ENCODE measurements at regions not wholly inside any gene's neighbourhood (a gene's known extent, or its start where the extent isn't known, plus 50 kb on each side); places are given as distances from the start of the nearest gene placed in this dataset.

GRCh38 chr13:22594041-22594440, 586.7 kb upstream of the SGCG start:
- Mint-ChIP-seq H3K4me3 (no peak overlapping the region), H3K27ac (no peak overlapping the region), H3K27me3 (peaks cover 4% of the 10 kb centered on the region), H3K9me3 (no peaks in the 10 kb centered on the region), H3K36me3 (no peaks in the 10 kb centered on the region), H3K4me1 (ENCODE audit: low read depth) (no peaks in the 10 kb centered on the region)
- ChIA-PET CTCF (no interaction called here), POLR2A (no interaction called here)
- DNase-seq = no peak
- intact Hi-C loops (cut with micrococcal nuclease) = no loop called here

GRCh38 chr13:22596171-22596863, 584.5 kb upstream of the SGCG start:
- intact Hi-C loops (cut with micrococcal nuclease) = no loop called here
- ChIA-PET POLR2A (no interaction called here), CTCF (no interaction called here)
- Mint-ChIP-seq H3K4me1 (ENCODE audit: low read depth) (no peaks in the 10 kb centered on the region), H3K27me3 (peaks cover 4% of the 10 kb centered on the region), H3K36me3 (no peaks in the 10 kb centered on the region), H3K4me3 (no peak overlapping the region), H3K27ac (no peak overlapping the region), H3K9me3 (no peaks in the 10 kb centered on the region)
- no peak for DNase-seq

DNA sequence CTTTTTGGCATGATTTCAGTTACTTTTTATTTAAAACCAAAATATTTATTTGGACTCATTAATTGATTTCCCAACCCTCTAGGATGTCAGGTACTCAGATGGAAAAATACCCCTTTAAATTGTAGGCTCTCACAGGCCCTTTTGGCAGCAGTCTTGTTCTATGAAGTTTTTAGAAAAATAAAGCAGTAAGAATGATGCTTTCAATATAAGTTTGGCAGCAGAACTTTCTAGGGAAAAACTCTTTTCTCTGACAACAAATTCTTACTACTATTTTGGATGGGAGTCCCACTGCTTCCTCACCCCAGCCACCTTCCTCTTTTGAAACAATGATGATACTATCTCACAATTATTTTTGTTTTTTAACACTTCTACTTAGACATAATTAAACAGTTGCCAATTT, 581.6 kb upstream of the SGCG start:
- no peaks in the 10 kb centered on the region for H3K36me3 Mint-ChIP-seq
- H3K27me3 Mint-ChIP-seq = peaks cover 4% of the 10 kb centered on the region
- CTCF ChIA-PET = no interaction called here
- no peaks in the 10 kb centered on the region for H3K9me3 Mint-ChIP-seq
- H3K4me1 Mint-ChIP-seq (ENCODE audit: low read depth) = no peaks in the 10 kb centered on the region
- no peak for DNase-seq
- H3K27ac Mint-ChIP-seq = no peak overlapping the region
- intact Hi-C loops (cut with micrococcal nuclease) = no loop called here
- no peak overlapping the region for H3K4me3 Mint-ChIP-seq
- POLR2A ChIA-PET = no interaction called here

GRCh38 chr13:22618002-22618401, 562.8 kb upstream of the SGCG start:
- H3K27me3 Mint-ChIP-seq = no peaks in the 10 kb centered on the region
- ChIA-PET CTCF (no interaction called here), POLR2A (no interaction called here)
- peaks cover 4% of the 10 kb centered on the region for H3K9me3 Mint-ChIP-seq
- no peak overlapping the region for H3K27ac Mint-ChIP-seq
- H3K36me3 Mint-ChIP-seq = no peaks in the 10 kb centered on the region
- no peak overlapping the region for H3K4me3 Mint-ChIP-seq
- intact Hi-C loops (cut with micrococcal nuclease) = no loop called here
- H3K4me1 Mint-ChIP-seq (ENCODE audit: low read depth) = no peaks in the 10 kb centered on the region
- DNase-seq = no peak

- ChIA-PET POLR2A (no interaction called here), CTCF (no interaction called here)
- H3K27ac Mint-ChIP-seq = no peak overlapping the region
- H3K27me3 Mint-ChIP-seq = no peaks in the 10 kb centered on the region
- no peaks in the 10 kb centered on the region for H3K9me3 Mint-ChIP-seq
- intact Hi-C loops (cut with micrococcal nuclease) = no loop called here
- H3K4me3 Mint-ChIP-seq = no peak overlapping the region
- H3K36me3 Mint-ChIP-seq = no peaks in the 10 kb centered on the region
- no peak for DNase-seq
- no peaks in the 10 kb centered on the region for H3K4me1 Mint-ChIP-seq (ENCODE audit: low read depth)
Observed at GRCh38 chr13:22625691-22626090, 555.1 kb upstream of the SGCG start.

- no peak overlapping the region for H3K4me3 Mint-ChIP-seq
- CTCF ChIA-PET = no interaction called here
- peaks cover 2% of the 10 kb centered on the region for H3K27me3 Mint-ChIP-seq
- no peaks in the 10 kb centered on the region for H3K4me1 Mint-ChIP-seq (ENCODE audit: low read depth)
- intact Hi-C loops (cut with micrococcal nuclease) = no loop called here
- POLR2A ChIA-PET = no interaction called here
- H3K27ac Mint-ChIP-seq = no peak overlapping the region
- H3K36me3 Mint-ChIP-seq = no peaks in the 10 kb centered on the region
- peaks cover 19% of the 10 kb centered on the region for H3K9me3 Mint-ChIP-seq
- no peak for DNase-seq
Observed at GRCh38 chr13:22629374-22629773, 551.4 kb upstream of the SGCG start.

DNA sequence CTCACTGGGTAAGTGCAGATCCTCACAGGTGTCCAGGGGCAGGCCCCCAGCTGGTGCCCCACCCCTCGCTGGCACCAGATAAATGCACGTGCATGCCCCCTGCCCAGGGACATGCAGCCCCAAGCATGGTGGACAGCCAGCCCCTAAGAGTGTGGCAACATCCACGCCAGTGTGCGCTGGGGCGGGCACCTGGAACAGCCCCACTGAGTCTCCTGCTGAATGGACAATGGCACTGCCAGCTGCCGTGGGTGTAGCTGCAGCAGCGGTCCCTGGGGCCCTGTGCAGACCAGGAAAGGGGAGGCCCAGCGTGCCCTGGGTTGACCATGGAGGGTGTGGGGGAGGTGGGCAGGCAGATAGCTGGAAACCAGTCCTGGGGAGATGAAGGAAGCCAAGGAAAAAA, 538.7 kb upstream of the SGCG start:
- CTCF ChIA-PET = no interaction called here

GRCh38 chr13:22644941-22645340, 535.8 kb upstream of the SGCG start:
- intact Hi-C loops (cut with micrococcal nuclease) = no loop called here
- no peak for DNase-seq
- Mint-ChIP-seq H3K27ac (no peak overlapping the region), H3K4me3 (no peak overlapping the region), H3K9me3 (no peaks in the 10 kb centered on the region), H3K4me1 (ENCODE audit: low read depth) (no peaks in the 10 kb centered on the region), H3K27me3 (no peaks in the 10 kb centered on the region), H3K36me3 (no peaks in the 10 kb centered on the region)
- ChIA-PET POLR2A (no interaction called here), CTCF (no interaction called here)

More for the DNA sequence above, 538.7 kb upstream of the SGCG start:
- DNase-seq = no peak
- H3K27ac Mint-ChIP-seq = no peak overlapping the region
- H3K27me3 Mint-ChIP-seq = peaks cover 2% of the 10 kb centered on the region
- no peaks in the 10 kb centered on the region for H3K4me1 Mint-ChIP-seq (ENCODE audit: low read depth)
- H3K36me3 Mint-ChIP-seq = no peaks in the 10 kb centered on the region
- intact Hi-C loops (cut with micrococcal nuclease) = no loop called here
- no peaks in the 10 kb centered on the region for H3K9me3 Mint-ChIP-seq
- H3K4me3 Mint-ChIP-seq = no peak overlapping the region
- POLR2A ChIA-PET = no interaction called here

- no peaks in the 10 kb centered on the region for H3K36me3 Mint-ChIP-seq
- H3K27me3 Mint-ChIP-seq = no peaks in the 10 kb centered on the region
- intact Hi-C loops (cut with micrococcal nuclease) = no loop called here
- H3K4me1 Mint-ChIP-seq (ENCODE audit: low read depth) = no peaks in the 10 kb centered on the region
- H3K27ac Mint-ChIP-seq = no peak overlapping the region
- no peak for DNase-seq
- CTCF ChIA-PET = no interaction called here
- POLR2A ChIA-PET = no interaction called here
- no peaks in the 10 kb centered on the region for H3K9me3 Mint-ChIP-seq
- H3K4me3 Mint-ChIP-seq = no peak overlapping the region
Observed at GRCh38 chr13:22647156-22647850, 533.5 kb upstream of the SGCG start.

DNA sequence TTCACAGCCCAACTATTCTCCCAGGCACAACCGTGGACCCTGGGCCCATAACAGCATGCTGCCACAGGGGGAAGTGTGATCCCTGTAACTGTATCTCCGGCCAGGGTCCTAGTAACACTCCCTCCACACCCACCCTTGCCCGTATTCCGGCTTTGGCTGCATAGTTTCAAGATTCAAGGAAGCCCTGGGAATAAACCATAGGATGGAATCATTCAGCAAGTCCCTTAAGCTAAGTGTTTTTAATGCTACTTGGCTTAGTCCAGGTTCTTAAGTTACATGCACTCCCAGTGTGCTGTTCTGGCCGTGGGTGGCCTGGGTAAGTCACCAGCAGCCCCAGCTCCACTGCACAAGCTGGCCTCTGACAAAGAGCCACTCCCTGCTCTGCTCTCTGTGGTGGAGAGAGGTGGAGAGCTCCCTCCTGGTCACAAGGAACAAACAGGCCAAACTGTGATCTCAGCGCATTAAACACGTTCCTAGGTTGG, 532.4 kb upstream of the SGCG start:
- H3K27me3 Mint-ChIP-seq = no peaks in the 10 kb centered on the region
- ChIA-PET CTCF (no interaction called here), POLR2A (no interaction called here)
- no peaks in the 10 kb centered on the region for H3K4me1 Mint-ChIP-seq (ENCODE audit: low read depth)
- DNase-seq = no peak
- H3K4me3 Mint-ChIP-seq = no peak overlapping the region
- H3K27ac Mint-ChIP-seq = no peak overlapping the region
- intact Hi-C loops (cut with micrococcal nuclease) = no loop called here
- H3K9me3 Mint-ChIP-seq = no peaks in the 10 kb centered on the region
- H3K36me3 Mint-ChIP-seq = no peaks in the 10 kb centered on the region

DNA sequence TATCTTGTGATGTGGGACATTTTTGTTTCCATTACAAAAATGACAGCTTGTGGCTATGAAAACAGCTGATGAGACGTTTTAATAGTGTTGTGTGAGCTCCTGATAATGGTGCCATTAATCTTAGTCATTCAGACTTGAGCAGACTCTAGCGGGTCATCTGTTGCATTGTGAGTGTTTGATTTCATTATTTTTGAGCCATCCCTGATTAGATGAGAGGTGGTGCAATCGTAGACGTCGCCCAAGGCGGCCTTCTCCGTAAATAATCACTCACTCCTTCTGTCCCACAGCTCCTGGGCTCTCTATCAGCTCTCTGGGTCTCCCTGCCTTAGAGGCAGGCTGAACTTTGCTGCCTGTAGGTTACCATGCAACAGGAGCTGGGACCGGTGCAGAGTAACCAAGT, 528.0 kb upstream of the SGCG start:
- POLR2A ChIA-PET = no interaction called here
- CTCF ChIA-PET = no interaction called here
- H3K9me3 Mint-ChIP-seq = no peaks in the 10 kb centered on the region
- no peak overlapping the region for H3K4me3 Mint-ChIP-seq
- no peaks in the 10 kb centered on the region for H3K27me3 Mint-ChIP-seq
- no peaks in the 10 kb centered on the region for H3K36me3 Mint-ChIP-seq
- H3K27ac Mint-ChIP-seq = no peak overlapping the region
- H3K4me1 Mint-ChIP-seq (ENCODE audit: low read depth) = no peaks in the 10 kb centered on the region
- intact Hi-C loops (cut with micrococcal nuclease) = no loop called here
- no peak for DNase-seq

DNA sequence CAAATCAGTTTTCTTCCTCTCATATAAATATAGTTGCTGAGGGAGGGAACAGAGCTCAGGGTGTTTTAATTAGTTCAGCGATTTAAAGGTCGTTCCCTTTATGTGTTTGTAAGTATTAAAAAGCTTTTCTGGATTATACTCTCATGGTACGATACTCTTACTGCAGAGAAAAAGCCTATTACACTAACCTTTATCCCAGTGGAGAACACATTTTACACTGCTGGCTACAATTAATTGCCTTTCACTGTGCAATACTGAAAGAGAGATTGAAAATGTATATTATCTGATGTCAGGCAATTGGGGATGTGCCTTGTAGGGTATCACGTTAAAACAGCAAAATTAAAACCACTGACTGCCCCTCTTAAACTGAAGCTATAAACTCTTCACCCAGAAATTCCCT, 526.9 kb upstream of the SGCG start:
- CTCF ChIA-PET = no interaction called here
- Mint-ChIP-seq H3K36me3 (no peaks in the 10 kb centered on the region), H3K9me3 (no peaks in the 10 kb centered on the region), H3K27ac (no peak overlapping the region), H3K27me3 (no peaks in the 10 kb centered on the region), H3K4me1 (ENCODE audit: low read depth) (no peaks in the 10 kb centered on the region), H3K4me3 (no peak overlapping the region)
- intact Hi-C loops (cut with micrococcal nuclease) = no loop called here
- DNase-seq = no peak
- POLR2A ChIA-PET = no interaction called here

DNA sequence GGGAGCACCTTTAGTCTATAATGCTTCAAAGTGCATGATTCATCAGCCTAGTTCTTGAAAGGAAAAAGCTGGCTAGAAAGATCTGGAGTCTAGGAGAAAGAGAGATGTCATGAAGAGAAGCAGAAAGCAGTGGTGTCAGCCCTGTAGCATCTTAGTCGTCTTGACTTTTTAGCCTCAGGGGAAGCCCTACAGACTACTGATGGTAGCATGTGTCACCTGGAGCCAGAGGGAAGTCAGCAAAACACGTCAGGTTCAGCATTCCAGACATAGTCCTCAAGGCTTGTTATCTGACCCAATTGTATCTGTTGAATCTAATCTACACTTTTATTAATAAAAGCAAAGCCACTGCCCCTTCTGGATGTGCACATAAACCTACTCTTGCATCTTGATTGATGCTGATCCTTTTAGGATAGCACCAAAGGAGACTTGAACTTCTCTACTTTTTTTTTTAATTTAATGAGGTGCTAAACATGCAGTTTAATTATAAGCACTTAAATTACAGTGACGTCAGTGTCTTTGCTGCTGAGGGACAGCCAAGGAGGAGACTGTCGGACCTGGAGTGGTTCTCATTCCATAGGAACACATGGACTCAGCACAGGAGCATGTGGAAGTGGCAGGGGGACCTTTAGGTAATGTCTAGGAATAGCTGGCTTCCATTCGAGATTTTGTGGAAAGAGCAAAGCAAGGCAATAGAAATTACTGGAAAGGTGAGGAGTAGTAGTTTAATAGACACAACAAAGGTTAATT, 525.5 kb upstream of the SGCG start:
- H3K36me3 Mint-ChIP-seq = no peaks in the 10 kb centered on the region
- no peak overlapping the region for H3K27ac Mint-ChIP-seq
- H3K4me1 Mint-ChIP-seq (ENCODE audit: low read depth) = no peaks in the 10 kb centered on the region

More for the DNA sequence above, 525.5 kb upstream of the SGCG start:
- Mint-ChIP-seq H3K4me3 (no peak overlapping the region), H3K27me3 (no peaks in the 10 kb centered on the region), H3K9me3 (no peaks in the 10 kb centered on the region)
- POLR2A ChIA-PET = no interaction called here
- CTCF ChIA-PET = no interaction called here
- DNase-seq = no peak
- intact Hi-C loops (cut with micrococcal nuclease) = no loop called here

Data from activated CD4-positive, alpha-beta memory T cell treated with anti-CD3 and anti-CD28 coated beads for 36 hours (primary cell).